Left kidney (tissue), 1 donor: ENCODE measurements at regions not wholly inside any gene's neighbourhood (a gene's known extent, or its start where the extent isn't known, plus 50 kb on each side); places are given as distances from the start of the nearest gene placed in this dataset.
"Not testable (repeated sequence)": the region's sequence is repeated elsewhere in the genome, so short reads cannot be mapped to it uniquely, and the experiment has no call there.

Experiments
- DNase-seq: peaks from one replicate; pipeline ENCODE4 v3.0.0-alpha.2; 2013

- DNase-seq, result no peak
These were observed 374.5 kb upstream of the DAB2 start for GRCh38 chr5:39799242-39799641.

GRCh38 chr5:39794513-39795210 lies 369.9 kb upstream of the DAB2 start:
- no peak for DNase-seq

- DNase-seq, result no peak
These were observed 360.6 kb upstream of the DAB2 start for GRCh38 chr5:39785410-39785809.

GRCh38 chr5:39783756-39784421 lies 359.1 kb upstream of the DAB2 start:
- DNase-seq, result no peak

GRCh38 chr5:39780347-39780746 lies 355.6 kb upstream of the DAB2 start:
- DNase-seq, result no peak

GRCh38 chr5:39779831-39780230 lies 355.1 kb upstream of the DAB2 start:
- DNase-seq, result no peak

- DNase-seq, result no peak
These were observed 351.1 kb upstream of the DAB2 start for GRCh38 chr5:39775797-39776365.

- DNase-seq, result no peak
These were observed 350.5 kb upstream of the DAB2 start for GRCh38 chr5:39775086-39775796.

GRCh38 chr5:39774605-39775004 lies 349.8 kb upstream of the DAB2 start:
- no peak for DNase-seq

- DNase-seq, result no peak
These were observed 347.5 kb upstream of the DAB2 start for GRCh38 chr5:39772307-39772706.

- DNase-seq, result no peak
These were observed 343.1 kb upstream of the DAB2 start for GRCh38 chr5:39767916-39768315.

GRCh38 chr5:39765366-39765765 lies 340.6 kb upstream of the DAB2 start:
- no peak for DNase-seq

GRCh38 chr5:39762761-39763160 lies 338.0 kb upstream of the DAB2 start:
- no peak for DNase-seq

- DNase-seq, result no peak
These were observed 336.6 kb upstream of the DAB2 start for GRCh38 chr5:39761199-39761950.

GRCh38 chr5:39760385-39761198 lies 335.8 kb upstream of the DAB2 start:
- DNase-seq, result no peak

- DNase-seq, result no peak
These were observed 334.9 kb upstream of the DAB2 start for GRCh38 chr5:39759701-39760100.

- no peak for DNase-seq
These were observed 333.6 kb upstream of the DAB2 start for GRCh38 chr5:39758426-39758825.

GRCh38 chr5:39757131-39757530 lies 332.4 kb upstream of the DAB2 start:
- no peak for DNase-seq

GRCh38 chr5:39755986-39756385 lies 331.2 kb upstream of the DAB2 start:
- peak; percentile 3 for DNase-seq

- no peak for DNase-seq
These were observed 330.7 kb upstream of the DAB2 start for GRCh38 chr5:39755452-39755851.

- DNase-seq, result not testable (repeated sequence)
These were observed 329.0 kb upstream of the DAB2 start for GRCh38 chr5:39753747-39754146.
